Activated T-cell treated with anti-CD3 and anti-CD28 coated beads for 1 hour (primary cell): ENCODE measurements at regions not wholly inside any gene's neighbourhood (a gene's known extent, or its start where the extent isn't known, plus 50 kb on each side); places are given as distances from the start of the nearest gene placed in this dataset.
A peak's percentile ranks its signal among the peaks of the same experiment; 100 is the strongest.
"Not testable (repeated sequence)": the region's sequence is repeated elsewhere in the genome, so short reads cannot be mapped to it uniquely, and the experiment has no call there.

ENCODE experiments used
- DNase-seq: peaks from one replicate; pipeline ENCODE4 v3.0.0-alpha.2; 2020; ENCODE audit warnings: low read depth

DNA sequence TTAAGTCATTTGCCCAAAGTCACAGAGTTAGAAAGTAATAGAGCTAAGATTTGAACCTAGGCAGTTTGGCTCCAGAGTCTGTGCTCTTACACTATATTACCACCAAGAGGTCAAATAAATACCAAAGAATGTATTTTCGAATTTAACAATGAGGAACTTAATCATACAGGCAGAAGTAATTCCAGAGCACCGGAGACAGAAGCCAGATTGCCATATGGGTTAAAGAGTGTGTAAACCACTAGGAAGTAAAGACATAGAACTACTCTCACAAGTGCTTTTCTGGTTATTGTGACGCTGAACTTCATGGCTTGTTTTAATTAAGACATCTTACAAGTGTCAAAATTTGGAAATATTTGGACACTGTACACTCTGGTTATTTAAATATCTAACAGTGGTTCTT is 114.5 kb upstream of the NBPF19 start:
- not testable (repeated sequence) for DNase-seq

DNA sequence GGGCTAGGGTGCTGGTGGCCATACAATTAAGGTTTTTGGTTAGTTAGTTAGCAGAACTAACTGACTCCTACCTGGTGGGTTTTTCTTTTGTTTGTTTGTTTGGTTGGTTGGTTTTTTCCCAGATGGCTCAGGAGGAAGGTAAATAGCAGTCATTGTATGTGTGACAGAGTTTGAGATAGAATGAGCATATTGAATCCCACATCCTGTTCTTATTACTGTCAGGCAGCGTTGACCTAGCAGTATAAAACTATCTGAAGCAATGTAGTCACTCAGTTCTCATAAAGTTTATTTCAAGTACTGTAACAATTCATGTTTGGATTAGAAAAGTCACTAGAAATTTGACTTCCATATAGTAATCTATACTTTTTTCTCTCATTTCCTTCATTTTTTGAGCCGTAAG is 113.5 kb upstream of the NBPF19 start:
- DNase-seq = not testable (repeated sequence)

DNA sequence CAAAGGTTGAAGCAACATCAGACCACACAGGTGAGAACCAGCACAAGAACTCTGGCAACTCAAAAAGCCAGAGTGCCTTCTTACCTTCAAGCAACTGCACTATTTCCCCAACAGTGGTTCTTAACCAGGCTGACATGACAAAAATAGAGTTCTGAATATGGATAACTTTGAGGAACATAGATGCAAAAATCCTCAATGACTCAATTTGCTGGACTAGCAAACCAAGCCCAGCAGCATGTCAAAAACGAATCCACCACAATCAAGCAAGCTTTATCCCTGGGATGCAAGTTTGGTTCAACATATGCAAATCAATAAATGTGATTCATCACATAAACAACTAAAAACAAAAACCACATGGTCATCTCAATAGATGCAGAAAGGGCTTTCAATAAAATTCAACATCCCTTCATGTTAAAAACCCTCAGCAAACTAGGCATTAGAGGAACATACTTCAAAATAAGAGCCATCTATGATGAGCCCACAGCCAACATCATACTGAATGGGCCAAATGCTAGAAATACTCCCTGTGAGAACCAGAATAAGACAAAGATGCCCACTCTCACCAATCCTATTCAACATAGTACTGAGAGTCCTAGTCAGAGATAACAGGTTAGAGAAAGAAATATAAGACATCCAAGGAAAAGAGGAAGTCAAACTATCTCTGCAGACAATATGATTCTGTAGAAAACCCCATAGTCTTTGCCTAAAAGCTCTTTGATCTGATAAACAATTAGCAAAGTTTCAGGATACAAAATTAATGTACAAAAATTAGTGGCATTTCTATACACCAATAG is 110.5 kb upstream of the NBPF19 start:
- DNase-seq = not testable (repeated sequence)

DNA sequence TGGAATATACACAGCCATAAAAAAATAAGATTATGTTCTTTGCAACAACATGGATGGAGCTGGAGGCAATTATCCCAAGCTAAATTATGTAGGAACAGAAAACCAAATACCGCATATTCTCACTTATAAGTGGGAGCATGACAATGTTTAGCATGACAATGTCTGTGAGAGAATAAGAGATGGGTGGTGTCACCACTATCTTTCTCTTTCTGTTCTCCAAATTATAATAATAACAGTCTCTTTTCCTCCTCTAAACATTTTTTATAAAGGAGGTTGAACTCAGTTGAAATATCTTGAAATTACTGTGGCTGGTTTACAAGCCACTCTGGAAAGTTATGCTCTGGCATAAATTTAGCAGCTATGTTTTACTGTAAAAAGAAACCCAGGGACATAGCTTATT is 108.4 kb upstream of the NBPF19 start:
- not testable (repeated sequence) for DNase-seq

DNA sequence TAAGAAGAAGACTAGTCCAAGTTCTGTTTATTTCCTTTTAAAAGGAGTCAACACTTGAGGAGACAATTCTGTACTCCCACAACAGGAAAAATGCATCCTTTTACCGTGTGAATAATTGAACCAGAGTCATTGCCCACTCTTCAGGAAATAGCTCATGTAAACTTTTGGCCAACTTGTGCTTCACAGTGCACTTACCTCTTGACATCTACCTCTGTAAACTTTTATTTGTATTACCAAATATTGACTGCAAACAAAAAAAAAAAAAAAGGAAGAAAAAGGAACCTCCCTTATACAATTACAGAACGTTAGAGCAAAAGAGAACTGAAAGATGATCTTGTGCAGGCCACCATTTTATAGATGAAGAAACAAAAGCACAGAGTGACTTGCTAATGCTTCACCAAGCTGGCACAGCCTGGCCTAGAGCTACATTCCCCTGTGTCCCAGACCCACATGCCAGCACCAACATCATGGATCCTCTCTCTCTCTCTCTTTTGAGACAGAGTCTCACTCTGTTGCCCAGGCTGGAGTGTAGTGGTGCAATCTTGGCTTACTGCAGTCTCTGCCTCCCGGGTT is 107.3 kb upstream of the NBPF19 start:
- not testable (repeated sequence) for DNase-seq

DNA sequence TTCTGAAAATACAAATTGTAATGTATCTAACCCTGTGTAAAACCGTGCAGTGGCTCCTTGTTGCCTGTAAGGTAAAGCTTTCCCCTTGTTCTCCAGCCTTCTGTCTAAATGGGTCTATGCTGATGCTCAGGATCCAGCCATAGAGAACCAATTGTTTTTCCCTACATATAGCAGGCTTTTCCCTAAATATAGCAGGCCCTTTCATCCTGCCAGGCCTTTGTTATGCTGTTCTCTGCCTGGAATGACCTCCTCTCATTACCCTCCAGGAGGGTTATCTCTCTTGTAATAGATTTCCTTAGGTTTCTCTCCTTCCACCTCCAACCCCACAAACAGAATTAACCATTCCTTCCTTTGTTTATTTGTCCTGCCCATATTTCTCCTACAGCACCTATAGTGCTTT is 106.5 kb upstream of the NBPF19 start:
- DNase-seq = not testable (repeated sequence)

DNA sequence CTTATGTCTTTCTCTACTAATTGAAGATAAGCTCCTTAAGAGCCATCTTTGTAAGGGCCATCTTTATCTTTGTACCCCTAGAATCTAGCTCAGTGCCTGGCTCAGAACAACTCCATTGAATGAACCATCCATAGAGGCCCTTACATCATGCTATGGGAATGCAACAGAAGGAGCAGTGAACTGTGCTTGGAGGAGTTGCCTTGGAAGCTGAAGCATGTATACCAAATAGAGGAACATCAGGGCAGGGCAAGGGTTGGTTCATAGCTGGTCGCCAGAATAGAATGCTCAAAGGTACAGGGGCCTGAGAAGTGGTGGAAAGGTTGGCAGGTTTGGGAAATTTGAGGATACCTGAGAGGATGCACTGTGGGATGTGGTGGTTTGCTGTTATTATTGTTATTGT is 105.8 kb upstream of the NBPF19 start:
- DNase-seq = not testable (repeated sequence)

DNA sequence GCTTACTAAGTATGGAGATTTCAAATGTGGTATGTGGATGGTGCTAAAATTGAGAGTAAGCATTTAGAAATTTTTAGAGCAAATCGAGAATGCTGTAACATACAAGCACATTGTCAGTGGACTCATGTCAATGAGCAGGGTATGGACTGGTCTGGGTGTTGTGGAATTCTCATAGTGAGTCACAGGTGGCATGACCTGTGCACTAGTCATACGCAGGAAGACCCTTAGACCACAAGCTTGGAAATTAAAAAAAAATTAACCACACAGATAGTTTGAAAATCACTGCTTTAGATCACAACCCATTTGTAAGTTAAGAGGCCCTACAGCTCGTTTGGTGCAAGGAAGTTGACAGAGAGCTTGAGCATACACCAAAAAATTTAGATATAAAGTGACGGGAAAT is 102.9 kb upstream of the NBPF19 start:
- not testable (repeated sequence) for DNase-seq

DNA sequence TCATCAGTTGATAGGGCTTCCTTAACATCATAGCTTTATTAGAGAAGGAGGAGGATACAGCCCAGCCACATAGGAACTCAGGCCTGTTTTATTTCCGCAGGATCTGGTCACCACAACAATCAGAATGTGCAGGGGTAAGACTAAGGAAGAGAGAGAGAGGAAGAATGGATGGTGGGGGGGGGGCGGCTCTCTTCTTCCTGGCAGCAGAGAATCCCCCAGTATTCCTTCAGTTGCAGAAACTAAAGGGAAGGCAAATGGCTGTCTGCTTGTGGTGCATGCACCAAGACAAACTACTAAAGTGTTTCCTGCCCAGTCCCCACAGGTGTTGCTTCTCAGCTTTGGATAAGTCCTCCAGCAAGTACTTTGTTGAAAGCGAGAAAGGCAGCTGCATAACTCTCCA is 96.4 kb upstream of the NBPF19 start:
- not testable (repeated sequence) for DNase-seq

DNA sequence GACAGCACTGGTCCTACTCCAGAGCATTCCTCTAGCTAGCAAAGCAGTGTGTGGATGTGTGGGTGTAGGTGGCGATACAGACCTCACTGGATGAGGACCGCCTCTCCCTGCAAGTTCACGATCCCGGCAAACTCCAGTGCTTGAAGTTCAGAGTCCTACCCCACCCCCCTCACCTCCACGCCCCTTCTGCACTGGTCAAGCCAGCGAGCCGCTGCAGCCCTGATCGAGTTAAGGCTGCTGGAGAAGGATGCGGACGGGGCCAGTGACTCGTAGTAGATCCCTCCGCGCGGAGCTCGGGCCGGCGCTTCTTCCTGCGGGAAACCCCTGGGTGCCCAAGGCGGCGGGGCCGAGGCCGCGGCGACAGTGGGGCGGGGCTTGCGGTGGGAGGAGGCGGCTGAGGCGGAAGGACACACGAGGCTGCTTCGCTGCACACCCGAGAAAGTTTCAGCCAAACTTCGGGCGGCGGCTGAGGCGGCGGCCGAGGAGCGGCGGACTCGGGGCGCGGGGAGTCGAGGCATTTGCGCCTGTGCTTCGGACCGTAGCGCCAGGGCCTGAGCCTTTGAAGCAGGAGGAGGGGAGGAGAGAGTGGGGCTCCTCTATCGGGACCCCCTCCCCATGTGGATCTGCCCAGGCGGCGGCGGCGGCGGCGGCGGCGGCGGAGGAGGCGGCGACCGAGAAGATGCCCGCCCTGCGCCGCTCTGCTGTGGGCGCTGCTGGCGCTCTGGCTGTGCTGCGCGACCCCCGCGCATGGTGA is 84.5 kb upstream of the NBPF19 start:
- DNase-seq = peak; percentile 45

DNA sequence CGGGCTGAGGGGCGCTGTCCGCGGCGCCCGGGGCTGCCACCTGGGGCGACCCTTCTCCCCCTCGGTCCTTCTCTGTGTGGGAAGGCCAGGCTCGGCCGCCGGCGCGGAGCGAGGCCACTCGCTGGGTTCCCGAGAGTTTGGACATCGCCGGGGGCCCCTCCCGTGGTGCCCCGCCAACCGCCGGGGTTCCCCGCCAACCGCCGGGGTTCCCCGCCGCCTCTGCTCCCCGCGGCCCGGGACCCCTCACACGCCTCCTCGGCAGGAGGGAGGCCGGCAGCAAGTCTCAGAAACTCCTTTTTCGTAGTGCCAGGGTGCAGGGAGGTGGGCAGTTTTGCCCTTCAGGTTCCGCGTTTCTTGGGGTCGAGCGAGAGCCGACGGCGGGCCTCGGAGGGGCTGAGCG is 83.9 kb upstream of the NBPF19 start:
- not testable (repeated sequence) for DNase-seq

DNA sequence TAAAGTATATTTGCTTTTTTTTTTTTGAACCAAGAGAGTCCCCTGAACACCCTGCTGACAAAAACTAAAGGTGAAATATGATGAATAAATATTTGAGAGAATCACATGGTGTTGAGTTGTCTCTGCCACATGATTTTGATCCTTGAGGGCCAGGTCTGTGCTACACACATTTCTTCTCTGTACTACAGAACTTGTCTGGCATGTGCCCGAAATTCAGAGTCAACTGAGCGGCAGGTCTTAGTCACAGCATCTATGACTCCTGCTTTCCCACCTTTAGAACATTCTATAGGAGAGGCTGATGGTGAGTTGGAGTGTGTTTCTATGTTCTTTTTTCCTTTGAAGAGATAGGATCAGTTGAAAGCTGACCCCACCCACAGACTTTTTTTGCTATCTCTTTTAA is 79.0 kb upstream of the NBPF19 start:
- DNase-seq = not testable (repeated sequence)

DNA sequence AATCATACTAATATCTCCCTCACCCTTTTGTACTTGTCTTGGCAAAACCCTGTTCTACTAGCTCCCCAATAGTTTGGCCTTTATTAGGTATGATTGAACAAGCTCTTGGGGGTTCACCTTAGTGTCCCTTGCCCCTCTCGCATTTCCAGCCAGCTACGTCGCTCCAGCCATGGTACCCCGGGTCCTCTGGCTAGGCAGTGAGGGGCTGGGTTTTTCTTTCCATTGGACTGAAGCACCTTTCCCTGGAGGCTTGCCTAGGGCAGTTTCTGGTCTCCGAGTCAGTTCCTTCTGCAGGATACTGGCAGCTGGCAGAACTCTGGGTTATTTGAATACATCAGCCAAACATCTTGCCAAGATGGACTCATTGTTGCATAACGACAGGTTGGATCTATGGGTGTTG is 76.3 kb upstream of the NBPF19 start:
- not testable (repeated sequence) for DNase-seq

DNA sequence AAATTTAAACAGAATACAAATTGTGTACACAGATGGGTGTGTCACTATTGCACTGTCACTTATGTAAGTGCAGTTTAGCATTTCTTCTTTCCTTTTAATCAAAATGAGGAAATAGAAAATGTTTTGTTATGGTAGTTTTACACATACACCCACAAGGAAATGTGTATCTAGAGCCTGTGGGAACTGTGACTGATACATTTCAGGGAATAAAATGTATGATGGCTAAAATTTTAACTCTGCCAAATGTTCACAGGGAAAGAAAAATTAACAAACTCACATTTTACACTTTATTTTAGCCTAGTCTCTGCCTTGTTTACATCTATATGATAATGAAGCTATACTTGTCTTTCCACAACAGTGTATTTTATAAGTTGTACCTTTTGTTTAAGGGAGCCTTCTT is 66.4 kb upstream of the NBPF19 start:
- not testable (repeated sequence) for DNase-seq

DNA sequence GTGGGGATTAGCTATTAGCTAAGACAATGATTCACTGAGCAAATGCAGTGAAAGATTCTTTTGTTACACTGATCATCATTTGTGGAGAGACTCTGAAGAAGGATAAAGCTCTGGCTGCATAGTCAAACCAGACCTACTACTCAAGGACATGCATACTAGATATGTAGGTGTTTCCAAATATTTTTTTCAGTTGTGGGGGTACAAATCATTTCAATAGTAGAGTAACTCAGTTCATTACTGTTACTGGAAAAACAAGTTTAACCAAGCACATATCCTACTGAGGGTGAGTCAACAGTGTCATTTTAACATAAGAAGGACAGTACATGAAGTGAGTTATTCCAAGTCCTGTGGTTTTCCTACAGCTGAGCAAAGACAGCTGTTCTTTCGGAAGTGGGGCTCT is 59.5 kb upstream of the NBPF19 start:
- not testable (repeated sequence) for DNase-seq

DNA sequence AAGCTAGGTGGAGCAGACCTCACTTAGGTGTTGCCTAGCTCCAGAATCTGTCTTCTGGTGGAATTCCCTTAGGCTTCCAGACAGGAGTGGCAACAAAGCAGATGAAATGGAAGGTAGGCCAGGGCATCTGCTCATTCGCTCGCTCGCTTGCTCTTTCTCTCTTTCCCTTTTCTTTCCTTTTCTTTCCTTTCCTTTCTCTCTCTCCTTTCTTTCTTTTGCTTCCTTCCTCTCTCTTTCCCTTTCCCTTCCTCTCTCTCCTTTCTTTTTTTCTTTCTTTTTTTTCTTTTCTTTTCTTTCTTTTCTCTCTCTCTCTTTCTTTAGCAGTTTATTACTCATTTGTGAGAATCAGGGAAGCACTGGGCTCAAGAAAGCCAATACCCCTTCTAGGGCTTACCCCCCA is 56.1 kb upstream of the NBPF19 start:
- not testable (repeated sequence) for DNase-seq

DNA sequence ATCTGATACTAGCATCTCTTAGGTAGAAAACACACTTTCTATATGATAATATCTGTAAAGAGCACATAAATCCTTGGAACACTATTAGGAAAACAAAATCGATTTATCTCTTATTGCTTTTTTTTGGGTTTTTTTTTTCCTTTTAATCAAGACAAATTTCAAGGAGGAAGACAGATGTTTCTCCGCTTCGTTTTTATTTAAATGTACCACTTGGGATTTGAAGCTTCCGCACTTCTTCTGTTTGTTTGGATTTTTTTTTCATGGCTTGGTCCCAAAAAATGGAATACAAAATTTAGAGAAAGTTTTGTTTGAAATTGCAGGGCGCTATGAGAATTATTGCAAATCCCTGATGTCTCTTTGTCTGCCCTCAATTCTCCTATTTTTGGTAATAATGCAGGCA is 51.7 kb upstream of the NBPF19 start:
- not testable (repeated sequence) for DNase-seq
